Activated T-cell treated with anti-CD3 and anti-CD28 coated beads, Interleukin-2, amount 50 U/mL, for 24 hours (primary cell): ENCODE measurements at regions not wholly inside any gene's neighbourhood (a gene's known extent, or its start where the extent isn't known, plus 50 kb on each side); places are given as distances from the start of the nearest gene placed in this dataset.

Source experiments
- DNase-seq: peaks from one replicate; pipeline ENCODE4 v3.0.0-alpha.2; 2020
- H3K27ac Mint-ChIP-seq: 2 replicates; pipeline ENCODE4 v1.8.0; 2020; ENCODE audit warnings: mild to moderate bottlenecking, mixed read lengths
- H3K27me3 Mint-ChIP-seq: 2 replicates; pipeline ENCODE4 v1.8.0; 2020; ENCODE audit warnings: mixed read lengths
- H3K36me3 Mint-ChIP-seq: 2 replicates; pipeline ENCODE4 v1.8.0; 2020; ENCODE audit warnings: low read depth, mixed read lengths
- H3K4me1 Mint-ChIP-seq: 2 replicates; pipeline ENCODE4 v1.8.0; 2020; ENCODE audit warnings: low read depth, mixed read lengths
- H3K4me3 Mint-ChIP-seq: 2 replicates; pipeline ENCODE4 v1.8.0; 2020; ENCODE audit warnings: mild to moderate bottlenecking, moderate library complexity, mixed read lengths
- H3K9me3 Mint-ChIP-seq: 2 replicates; pipeline ENCODE4 v1.8.0; 2020; ENCODE audit warnings: mixed read lengths

- DNase-seq = no peak
- H3K9me3 Mint-ChIP-seq = peaks cover 7% of the 10 kb centered on the region
- H3K4me1 Mint-ChIP-seq = no peaks in the 10 kb centered on the region
- H3K36me3 Mint-ChIP-seq = no peaks in the 10 kb centered on the region
- H3K4me3 Mint-ChIP-seq = no peak overlapping the region
- H3K27me3 Mint-ChIP-seq = no peaks in the 10 kb centered on the region
- no peak overlapping the region for H3K27ac Mint-ChIP-seq
These were observed 353.9 kb upstream of the TENM4 start for GRCh38 chr11:79794484-79795393.

- no peaks in the 10 kb centered on the region for H3K4me1 Mint-ChIP-seq
- DNase-seq = no peak
- H3K27me3 Mint-ChIP-seq = no peaks in the 10 kb centered on the region
- no peak overlapping the region for H3K27ac Mint-ChIP-seq
- H3K4me3 Mint-ChIP-seq = no peak overlapping the region
- H3K9me3 Mint-ChIP-seq = peaks cover 7% of the 10 kb centered on the region
- no peaks in the 10 kb centered on the region for H3K36me3 Mint-ChIP-seq
These were observed 353.2 kb upstream of the TENM4 start for GRCh38 chr11:79794057-79794456.

GRCh38 chr11:79786961-79787360 lies 346.1 kb upstream of the TENM4 start:
- Mint-ChIP-seq H3K27ac (no peak overlapping the region), H3K4me1 (no peaks in the 10 kb centered on the region), H3K27me3 (no peaks in the 10 kb centered on the region), H3K4me3 (no peak overlapping the region), H3K9me3 (peaks cover 7% of the 10 kb centered on the region), H3K36me3 (no peaks in the 10 kb centered on the region)
- DNase-seq = no peak

GRCh38 chr11:79783833-79784232 lies 343.0 kb upstream of the TENM4 start:
- no peak for DNase-seq
- Mint-ChIP-seq H3K4me1 (no peaks in the 10 kb centered on the region), H3K9me3 (peaks cover 6% of the 10 kb centered on the region), H3K4me3 (no peak overlapping the region), H3K36me3 (no peaks in the 10 kb centered on the region), H3K27ac (no peak overlapping the region), H3K27me3 (no peaks in the 10 kb centered on the region)

- no peaks in the 10 kb centered on the region for H3K4me1 Mint-ChIP-seq
- DNase-seq = no peak
- H3K27me3 Mint-ChIP-seq = no peaks in the 10 kb centered on the region
- peaks cover 20% of the 10 kb centered on the region for H3K9me3 Mint-ChIP-seq
- no peaks in the 10 kb centered on the region for H3K36me3 Mint-ChIP-seq
- H3K4me3 Mint-ChIP-seq = no peak overlapping the region
- H3K27ac Mint-ChIP-seq = no peak overlapping the region
These were observed 327.5 kb upstream of the TENM4 start for GRCh38 chr11:79768343-79768742.

GRCh38 chr11:79762279-79762921 lies 321.6 kb upstream of the TENM4 start:
- no peaks in the 10 kb centered on the region for H3K36me3 Mint-ChIP-seq
- H3K4me1 Mint-ChIP-seq = no peaks in the 10 kb centered on the region
- no peak for DNase-seq
- H3K4me3 Mint-ChIP-seq = no peak overlapping the region
- H3K27me3 Mint-ChIP-seq = no peaks in the 10 kb centered on the region
- H3K9me3 Mint-ChIP-seq = peaks cover 11% of the 10 kb centered on the region
- no peak overlapping the region for H3K27ac Mint-ChIP-seq

- no peaks in the 10 kb centered on the region for H3K27me3 Mint-ChIP-seq
- no peak overlapping the region for H3K27ac Mint-ChIP-seq
- H3K36me3 Mint-ChIP-seq = no peaks in the 10 kb centered on the region
- H3K9me3 Mint-ChIP-seq = peaks cover 1% of the 10 kb centered on the region
- H3K4me3 Mint-ChIP-seq = no peak overlapping the region
- H3K4me1 Mint-ChIP-seq = no peaks in the 10 kb centered on the region
- no peak for DNase-seq
These were observed 317.5 kb upstream of the TENM4 start for GRCh38 chr11:79758325-79758724.

GRCh38 chr11:79747406-79747805 lies 306.6 kb upstream of the TENM4 start:
- Mint-ChIP-seq H3K4me3 (no peak overlapping the region), H3K27ac (no peak overlapping the region), H3K27me3 (no peaks in the 10 kb centered on the region), H3K9me3 (peaks cover 9% of the 10 kb centered on the region), H3K4me1 (no peaks in the 10 kb centered on the region), H3K36me3 (no peaks in the 10 kb centered on the region)
- no peak for DNase-seq

GRCh38 chr11:79744941-79745340 lies 304.1 kb upstream of the TENM4 start:
- H3K36me3 Mint-ChIP-seq = no peaks in the 10 kb centered on the region
- no peak overlapping the region for H3K4me3 Mint-ChIP-seq
- no peak overlapping the region for H3K27ac Mint-ChIP-seq
- H3K27me3 Mint-ChIP-seq = no peaks in the 10 kb centered on the region
- no peak for DNase-seq
- H3K4me1 Mint-ChIP-seq = no peaks in the 10 kb centered on the region
- peaks cover 8% of the 10 kb centered on the region for H3K9me3 Mint-ChIP-seq

GRCh38 chr11:79742176-79742575 lies 301.3 kb upstream of the TENM4 start:
- H3K4me1 Mint-ChIP-seq = no peaks in the 10 kb centered on the region
- H3K36me3 Mint-ChIP-seq = no peaks in the 10 kb centered on the region
- no peak overlapping the region for H3K4me3 Mint-ChIP-seq
- no peak for DNase-seq
- no peak overlapping the region for H3K27ac Mint-ChIP-seq
- no peaks in the 10 kb centered on the region for H3K27me3 Mint-ChIP-seq
- H3K9me3 Mint-ChIP-seq = peaks cover 10% of the 10 kb centered on the region

GRCh38 chr11:79739591-79739990 lies 298.8 kb upstream of the TENM4 start:
- no peaks in the 10 kb centered on the region for H3K27me3 Mint-ChIP-seq
- no peaks in the 10 kb centered on the region for H3K4me1 Mint-ChIP-seq
- no peak for DNase-seq
- no peak overlapping the region for H3K27ac Mint-ChIP-seq
- H3K36me3 Mint-ChIP-seq = no peaks in the 10 kb centered on the region
- peaks cover 3% of the 10 kb centered on the region for H3K9me3 Mint-ChIP-seq
- no peak overlapping the region for H3K4me3 Mint-ChIP-seq

GRCh38 chr11:79727221-79727620 lies 286.4 kb upstream of the TENM4 start:
- no peaks in the 10 kb centered on the region for H3K4me1 Mint-ChIP-seq
- H3K27ac Mint-ChIP-seq = no peak overlapping the region
- no peak for DNase-seq
- H3K27me3 Mint-ChIP-seq = no peaks in the 10 kb centered on the region
- no peak overlapping the region for H3K4me3 Mint-ChIP-seq
- H3K9me3 Mint-ChIP-seq = peaks cover 15% of the 10 kb centered on the region
- H3K36me3 Mint-ChIP-seq = no peaks in the 10 kb centered on the region

GRCh38 chr11:79720115-79720514 lies 279.3 kb upstream of the TENM4 start:
- H3K27ac Mint-ChIP-seq = no peak overlapping the region

GRCh38 chr11:79708319-79708932 lies 267.6 kb upstream of the TENM4 start:
- H3K27ac Mint-ChIP-seq = no peak overlapping the region
- no peaks in the 10 kb centered on the region for H3K4me1 Mint-ChIP-seq
- H3K27me3 Mint-ChIP-seq = no peaks in the 10 kb centered on the region
- DNase-seq = no peak
- H3K4me3 Mint-ChIP-seq = no peak overlapping the region
- H3K36me3 Mint-ChIP-seq = no peaks in the 10 kb centered on the region
- H3K9me3 Mint-ChIP-seq = peaks cover 23% of the 10 kb centered on the region

More at GRCh38 chr11:79720115-79720514, 279.3 kb upstream of the TENM4 start:
- H3K9me3 Mint-ChIP-seq = peaks cover 13% of the 10 kb centered on the region
- no peaks in the 10 kb centered on the region for H3K4me1 Mint-ChIP-seq
- H3K27me3 Mint-ChIP-seq = no peaks in the 10 kb centered on the region
- no peak overlapping the region for H3K4me3 Mint-ChIP-seq
- no peaks in the 10 kb centered on the region for H3K36me3 Mint-ChIP-seq
- no peak for DNase-seq

- DNase-seq = no peak
- H3K4me1 Mint-ChIP-seq = no peaks in the 10 kb centered on the region
- no peaks in the 10 kb centered on the region for H3K27me3 Mint-ChIP-seq
- peaks cover 13% of the 10 kb centered on the region for H3K9me3 Mint-ChIP-seq
- no peak overlapping the region for H3K4me3 Mint-ChIP-seq
- H3K27ac Mint-ChIP-seq = no peak overlapping the region
- no peaks in the 10 kb centered on the region for H3K36me3 Mint-ChIP-seq
These were observed 264.8 kb upstream of the TENM4 start for GRCh38 chr11:79705648-79706047.
